DMS53 treated with DMSO at 0.1 percent for 48 hours (cell line): ENCODE measurements at regions not wholly inside any gene's neighbourhood (a gene's known extent, or its start where the extent isn't known, plus 50 kb on each side); places are given as distances from the start of the nearest gene placed in this dataset.
"Not testable (repeated sequence)": the region's sequence is repeated elsewhere in the genome, so short reads cannot be mapped to it uniquely, and the experiment has no call there.

ENCODE experiments used
- DNase-seq: peaks from one replicate; lab custom pipeline; 2025; ENCODE audit not compliant: unreplicated experiment; lab: John Stamatoyannopoulos, UW

DNA sequence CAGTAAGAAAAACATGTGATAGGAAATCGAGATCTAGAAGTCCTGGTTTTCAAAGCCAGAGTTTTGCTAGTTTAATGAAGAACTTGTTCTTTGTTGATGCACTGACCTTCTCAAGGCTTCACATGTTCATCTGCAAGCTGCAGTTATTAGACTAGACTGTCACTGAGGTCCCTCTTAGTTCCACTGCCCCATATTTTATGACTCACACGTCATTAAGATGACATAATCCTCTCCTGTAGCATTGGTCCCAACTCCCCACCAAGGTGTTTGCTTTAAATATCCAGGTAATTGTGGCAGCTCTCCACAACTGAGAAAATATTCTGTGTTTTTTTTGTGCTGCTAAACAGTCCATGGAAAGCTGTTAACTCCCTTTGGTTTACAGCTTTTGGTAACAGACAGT, 149.7 kb downstream of the MREG start:
- DNase-seq = peak; percentile 35

DNA sequence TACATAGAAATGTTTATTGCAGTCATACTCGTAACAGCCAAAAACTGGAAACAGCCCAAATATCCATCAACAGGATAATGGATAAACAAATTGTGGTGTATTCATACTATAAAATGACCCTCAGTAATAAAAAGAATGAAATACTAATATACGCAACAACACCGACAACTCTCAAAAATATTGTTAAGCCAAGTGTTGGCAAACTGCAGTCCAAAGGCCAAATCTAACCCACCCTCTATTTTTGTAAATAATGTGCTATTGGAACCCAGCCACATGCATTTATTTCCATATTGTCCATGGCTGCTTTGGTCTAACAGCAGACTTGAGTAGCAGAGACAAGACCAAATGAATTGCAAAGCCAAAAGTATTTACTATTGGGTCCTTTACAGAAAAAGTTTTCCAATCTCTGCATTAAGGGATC, 151.0 kb downstream of the MREG start:
- no peak for DNase-seq

DNA sequence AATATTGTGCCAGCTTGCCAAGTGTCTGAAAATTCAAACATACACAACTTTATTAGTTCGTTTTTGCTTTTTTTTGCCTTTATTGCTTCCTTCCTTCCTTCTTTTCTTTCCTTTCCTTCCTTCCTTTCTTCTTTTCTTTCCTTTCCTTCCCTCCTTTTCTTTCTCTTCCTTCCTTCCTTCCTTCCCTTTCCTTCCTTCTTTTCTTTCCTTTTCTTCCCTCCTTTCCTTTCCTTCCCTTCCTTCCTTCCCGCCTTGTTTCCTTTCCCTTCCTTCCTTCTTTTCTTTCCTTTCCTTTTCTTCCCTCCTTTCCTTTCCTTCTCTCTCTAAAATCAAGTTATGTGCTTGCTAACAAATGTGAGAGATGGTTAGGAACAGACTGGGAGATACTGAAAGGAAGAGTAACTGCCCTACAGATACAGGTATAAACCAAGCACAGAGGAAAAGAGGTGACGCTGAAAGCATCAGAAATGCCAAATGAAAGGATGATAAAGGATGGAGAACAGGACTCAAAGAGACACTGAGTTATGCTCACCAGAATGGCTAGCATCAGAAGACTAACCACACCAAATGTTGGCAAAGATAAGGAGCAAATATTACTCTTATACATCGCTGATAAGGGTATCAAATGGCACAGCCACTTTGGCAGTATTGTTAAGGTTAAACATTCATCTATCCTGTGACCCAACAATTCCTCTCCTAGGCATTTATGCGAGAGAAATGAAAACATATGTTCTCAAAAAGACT, 151.6 kb downstream of the MREG start:
- DNase-seq = no peak

DNA sequence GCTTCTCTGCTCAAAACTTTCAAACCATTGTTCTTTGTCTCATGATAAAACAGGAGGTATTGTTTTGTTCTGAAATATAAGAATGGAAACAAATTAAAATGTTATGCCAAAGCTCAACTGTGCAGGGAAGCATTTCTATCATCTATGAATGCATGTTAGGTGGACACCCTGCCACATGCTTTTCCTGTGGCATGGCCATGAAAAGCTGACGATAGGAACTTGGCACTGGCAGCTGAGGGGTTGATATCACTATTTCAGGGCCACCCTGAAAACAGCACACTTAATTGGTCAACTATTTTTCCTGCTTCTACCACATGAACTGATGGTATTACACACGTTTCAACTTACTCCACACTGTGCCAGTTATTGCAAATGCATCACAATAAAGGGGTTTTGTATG, 157.3 kb downstream of the MREG start:
- no peak for DNase-seq

DNA sequence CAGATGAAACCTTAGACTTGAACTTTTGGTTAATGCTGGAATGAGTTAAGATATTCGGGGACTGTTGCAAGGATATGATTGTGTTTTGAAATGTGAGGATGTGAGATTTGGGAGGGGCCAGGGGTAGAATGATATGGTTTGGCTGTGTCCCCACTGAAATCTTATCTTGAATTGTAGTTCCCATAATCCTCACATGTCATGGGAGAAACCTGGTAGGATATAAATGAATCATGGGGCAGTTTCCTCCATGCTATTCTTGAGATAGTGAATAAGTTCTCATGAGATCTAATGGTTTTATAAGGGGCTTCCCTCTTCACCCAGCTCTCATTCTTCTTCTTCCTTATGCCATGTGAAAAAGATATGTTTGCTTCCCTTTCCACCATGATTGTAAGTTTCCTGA, 158.0 kb downstream of the MREG start:
- not testable (repeated sequence) for DNase-seq

DNA sequence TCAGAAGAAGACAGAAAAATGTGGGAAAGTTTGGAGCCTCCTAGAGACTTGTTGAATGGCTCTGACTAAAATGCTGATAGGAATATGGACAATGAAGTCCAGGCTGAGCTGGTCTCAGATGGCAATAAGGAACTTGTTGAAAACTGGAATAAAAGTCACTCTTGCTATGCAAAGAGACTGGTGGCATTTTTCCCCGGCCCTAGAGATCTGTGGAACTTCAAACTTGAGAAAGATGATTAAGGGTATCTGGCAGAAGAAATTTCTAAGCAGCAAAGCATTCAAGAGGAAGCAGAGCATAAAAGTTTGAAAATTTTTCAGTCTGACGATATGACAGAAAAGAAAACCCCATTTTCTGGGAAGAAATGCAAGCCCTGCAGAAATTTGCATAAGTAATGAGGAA, 159.3 kb downstream of the MREG start:
- no peak for DNase-seq

DNA sequence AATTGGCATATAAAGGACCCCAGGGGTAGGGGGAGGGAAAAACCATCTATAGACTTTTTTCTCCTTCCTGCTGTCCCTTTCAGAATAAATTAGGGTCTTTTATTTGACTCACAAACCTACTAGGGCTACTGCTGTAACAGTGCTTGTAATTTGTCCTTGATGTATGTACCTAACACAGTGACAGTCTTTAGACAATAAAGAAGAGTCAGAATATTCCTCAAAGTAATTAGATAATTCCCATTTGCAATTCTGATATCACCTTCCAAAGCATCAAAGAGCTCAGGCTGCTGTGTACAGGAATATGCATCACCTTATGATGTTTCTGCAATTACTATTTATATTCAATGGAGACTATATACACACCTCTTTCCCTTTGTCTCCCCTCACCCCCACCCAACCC, 161.7 kb downstream of the MREG start:
- DNase-seq = no peak

DNA sequence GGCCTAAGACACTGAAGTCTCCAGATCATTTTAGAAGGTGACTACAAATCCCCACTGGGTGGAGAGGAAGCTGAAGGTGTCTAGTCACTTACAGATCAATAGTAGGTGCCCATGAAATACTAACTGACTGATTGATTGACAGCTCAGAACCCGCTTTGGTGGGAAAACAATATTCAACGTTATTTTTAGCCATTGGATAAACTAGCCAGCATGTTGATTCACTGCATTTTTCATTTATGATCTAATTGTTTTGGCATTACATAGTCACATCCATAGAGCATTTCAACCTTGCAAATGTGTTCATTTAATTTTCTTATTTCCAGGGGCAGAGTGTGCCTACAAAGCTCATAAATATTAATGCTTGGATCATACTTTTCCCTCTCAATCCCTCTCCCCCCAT, 162.3 kb downstream of the MREG start:
- no peak for DNase-seq

DNA sequence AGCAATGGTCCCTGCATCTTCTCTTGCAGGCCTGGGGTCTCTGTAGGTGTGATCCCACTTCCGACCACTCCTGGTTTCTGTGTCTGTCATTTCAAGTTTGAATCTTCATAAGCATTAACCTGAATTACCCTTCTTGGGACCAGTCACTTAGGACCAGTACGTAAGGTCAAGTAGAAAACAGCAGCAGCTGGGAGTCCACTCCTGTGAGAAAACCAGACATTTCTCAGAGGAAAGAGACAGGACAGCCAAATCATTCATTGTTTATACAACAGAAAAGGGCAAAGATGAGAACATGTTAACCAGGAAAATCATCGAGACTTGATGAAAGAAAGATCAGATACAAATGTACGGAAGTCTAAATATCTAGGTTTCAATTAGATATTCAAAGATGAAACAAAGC, 163.0 kb downstream of the MREG start:
- DNase-seq = no peak

DNA sequence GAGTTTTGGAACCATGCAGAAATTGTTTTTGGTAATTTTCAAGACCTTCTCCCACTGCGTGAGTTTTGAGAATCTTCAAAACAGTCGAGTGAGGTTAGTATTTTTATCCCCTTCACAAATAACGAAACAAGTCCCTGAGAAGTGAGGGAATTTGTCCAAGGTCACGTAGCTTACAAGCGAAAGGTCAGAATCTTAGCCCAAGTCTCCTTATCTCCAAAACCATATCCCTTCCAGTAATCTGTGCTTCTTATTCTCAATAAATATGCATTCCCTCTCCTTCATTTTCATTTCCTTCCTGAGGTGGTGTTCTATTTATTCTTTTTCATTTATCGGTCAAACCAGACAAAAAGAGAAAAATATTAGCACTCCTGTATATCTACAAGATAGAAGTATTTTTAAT, 163.6 kb downstream of the MREG start:
- no peak for DNase-seq

DNA sequence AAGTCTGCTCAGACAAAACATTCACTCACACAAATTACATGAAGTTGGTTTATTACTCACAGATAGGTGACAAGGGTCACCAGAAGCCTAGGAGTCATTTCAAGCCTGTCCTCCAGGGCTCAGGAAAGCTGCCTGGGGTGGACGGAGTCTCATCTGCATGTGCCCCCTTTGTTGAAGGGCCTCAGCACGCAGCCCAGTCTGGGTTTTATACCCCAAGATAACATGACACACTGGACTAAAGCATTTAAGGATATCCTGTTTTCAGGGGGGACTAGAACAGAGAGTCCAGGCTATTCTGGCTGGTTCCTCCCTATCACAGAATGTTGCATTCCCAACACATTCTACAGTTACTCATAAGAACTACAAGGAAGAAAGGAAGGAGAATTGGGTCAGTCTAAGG, 164.7 kb downstream of the MREG start:
- no peak for DNase-seq

DNA sequence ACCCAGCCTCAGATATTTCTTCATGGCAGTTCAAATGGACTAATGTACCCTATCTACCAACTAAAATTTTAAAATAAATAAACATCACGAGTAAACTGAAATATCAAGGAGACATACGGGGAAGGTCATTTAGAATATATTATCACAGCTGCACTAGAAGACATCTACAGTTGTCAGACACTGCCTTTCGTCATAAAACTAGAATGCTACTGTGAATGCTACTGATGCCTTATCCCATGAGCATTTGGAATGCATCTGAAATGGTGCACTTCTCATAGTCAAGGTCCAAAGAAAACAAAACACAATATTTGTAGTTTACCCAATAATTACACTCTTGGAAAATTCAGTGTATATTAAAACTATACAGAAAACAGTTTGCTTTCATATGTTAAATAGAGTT, 165.2 kb downstream of the MREG start:
- DNase-seq = no peak

DNA sequence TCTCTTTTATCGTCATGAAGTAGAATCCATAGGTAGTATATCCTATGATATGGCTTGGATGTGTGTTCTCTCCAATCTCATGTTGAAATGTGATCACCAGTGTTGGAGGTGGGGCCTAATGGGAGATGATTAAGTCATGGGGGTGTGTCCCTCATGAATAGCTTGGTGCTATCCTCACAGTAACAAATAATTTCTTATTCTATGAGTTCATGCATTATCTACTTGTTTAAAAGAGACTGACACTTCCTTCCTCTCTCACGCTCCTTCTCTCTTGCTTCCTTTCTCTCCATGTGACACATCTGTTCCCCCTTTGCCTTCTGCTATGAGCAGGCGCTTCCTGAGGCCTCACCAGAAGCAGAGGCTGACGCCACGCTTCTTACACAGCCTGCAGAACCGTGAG, 165.6 kb downstream of the MREG start:
- no peak for DNase-seq

DNA sequence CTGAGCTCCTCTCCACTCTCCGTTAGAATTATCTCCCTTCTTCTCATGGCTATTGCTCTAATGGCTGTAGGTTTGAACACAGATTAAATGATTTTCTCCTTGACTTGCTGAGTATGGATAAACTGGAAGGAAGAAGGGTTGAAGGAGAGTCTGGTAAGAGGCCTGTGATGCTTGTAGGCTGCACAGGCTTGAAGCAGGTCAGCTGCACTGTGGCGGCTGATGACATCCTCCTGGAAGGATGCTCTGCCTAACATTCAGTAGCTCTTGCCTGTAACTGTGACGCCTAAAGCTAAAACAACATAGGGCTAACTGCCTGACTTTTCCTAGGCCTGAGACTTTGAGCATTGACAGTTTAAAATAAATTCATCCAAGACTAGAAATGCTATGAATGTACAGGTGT, 166.3 kb downstream of the MREG start:
- DNase-seq = no peak

DNA sequence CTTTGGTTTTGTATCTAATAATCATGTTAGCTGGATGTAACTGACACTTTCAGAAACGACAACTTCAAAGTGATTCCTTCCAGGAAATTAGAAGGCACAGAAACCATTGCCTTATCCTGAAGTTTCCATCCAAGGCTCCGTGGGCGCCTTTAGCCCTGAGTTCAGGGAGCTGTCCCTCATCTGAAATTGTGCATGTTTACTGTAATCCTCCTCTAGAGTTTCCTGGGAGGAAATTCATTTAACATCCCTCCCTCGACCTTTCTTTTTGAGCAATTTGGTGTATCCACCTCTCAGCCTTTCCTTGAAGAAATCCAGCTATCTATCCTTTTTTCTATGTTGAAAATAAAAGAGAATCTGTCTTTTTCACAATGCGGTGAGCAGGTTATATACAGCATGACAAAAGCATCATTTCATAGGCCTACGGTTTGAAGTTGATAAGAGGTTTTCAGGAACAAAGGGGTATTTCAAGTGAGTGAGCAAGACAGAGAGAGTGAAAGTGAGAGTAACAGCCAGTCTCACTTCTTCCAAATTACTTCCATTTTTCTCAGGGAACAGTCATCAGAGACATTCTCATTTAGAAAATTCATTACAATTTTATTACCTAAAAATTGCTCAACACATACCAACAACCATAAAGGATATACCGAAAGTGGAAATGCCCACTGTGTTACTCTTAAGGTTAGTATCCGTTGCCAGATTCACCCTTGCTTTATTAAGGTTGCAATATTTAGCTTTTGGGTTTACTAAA, 167.3 kb downstream of the MREG start:
- no peak for DNase-seq

DNA sequence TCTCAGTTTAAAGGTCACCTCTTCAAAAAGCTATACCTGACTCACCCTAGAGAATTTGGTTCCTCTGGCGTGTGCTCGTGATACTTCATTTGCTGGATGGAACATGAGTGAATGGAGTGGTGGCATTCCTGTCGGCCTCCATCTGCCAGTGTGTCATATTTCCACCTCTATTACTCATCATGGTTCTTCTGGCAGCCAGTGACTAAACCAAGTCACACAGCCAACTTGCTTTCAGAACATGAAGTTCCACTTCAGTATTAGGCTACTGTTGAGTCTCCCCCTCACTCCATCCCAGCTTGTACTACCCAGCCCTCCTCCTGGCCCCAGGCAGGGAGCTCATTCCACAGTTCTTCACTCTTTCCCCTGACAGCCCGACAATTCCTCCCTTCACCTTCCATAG, 169.8 kb downstream of the MREG start:
- DNase-seq = no peak

DNA sequence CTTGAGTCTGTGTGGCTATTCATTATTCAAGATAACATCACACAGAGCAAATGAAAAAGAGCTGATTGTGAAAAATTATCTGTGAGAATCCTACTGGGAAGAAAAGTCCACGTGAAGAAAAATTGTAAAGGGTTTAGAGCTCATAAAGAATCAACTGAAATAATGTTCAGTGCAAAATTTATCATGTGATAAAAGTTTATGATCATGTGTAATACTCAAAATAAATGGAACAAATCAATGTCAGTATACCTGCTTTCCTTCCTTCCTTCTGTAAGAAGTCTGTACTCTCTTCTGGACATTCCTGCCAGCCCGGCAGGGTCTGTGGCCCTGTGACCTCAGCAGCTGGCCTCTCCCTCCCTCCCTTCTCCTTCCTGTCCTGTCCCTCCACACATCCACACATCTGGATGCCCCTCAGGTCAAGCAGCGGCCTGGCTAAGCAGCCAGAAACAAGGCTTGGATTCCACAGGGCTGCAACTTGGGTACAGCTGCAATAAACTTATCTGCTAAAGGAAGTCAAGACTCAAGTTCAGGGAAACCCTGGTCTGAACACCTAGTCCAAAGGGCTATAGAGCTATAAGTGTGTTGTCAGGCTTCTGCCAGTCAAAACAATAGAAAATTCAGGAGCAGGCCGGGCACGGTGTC, 172.1 kb downstream of the MREG start:
- DNase-seq = no peak

DNA sequence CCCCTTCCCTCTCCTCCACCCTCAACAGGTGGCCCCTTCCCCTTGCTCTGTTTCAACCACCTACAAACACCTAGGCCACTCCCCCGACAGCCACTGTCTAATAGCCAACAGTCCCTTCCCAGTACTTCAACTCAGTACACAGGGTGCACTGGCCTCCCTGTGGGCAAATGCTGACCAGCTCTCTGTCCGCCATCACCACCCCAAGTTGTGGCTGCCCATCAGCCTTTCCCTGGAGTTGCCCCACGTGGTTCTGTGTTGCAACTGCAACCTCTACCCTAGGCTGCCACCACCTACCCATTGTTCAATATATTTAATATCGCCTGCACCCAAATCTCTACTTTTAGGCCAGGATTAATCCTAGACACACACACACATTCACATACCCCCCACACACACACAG, 173.5 kb downstream of the MREG start:
- no peak for DNase-seq

DNA sequence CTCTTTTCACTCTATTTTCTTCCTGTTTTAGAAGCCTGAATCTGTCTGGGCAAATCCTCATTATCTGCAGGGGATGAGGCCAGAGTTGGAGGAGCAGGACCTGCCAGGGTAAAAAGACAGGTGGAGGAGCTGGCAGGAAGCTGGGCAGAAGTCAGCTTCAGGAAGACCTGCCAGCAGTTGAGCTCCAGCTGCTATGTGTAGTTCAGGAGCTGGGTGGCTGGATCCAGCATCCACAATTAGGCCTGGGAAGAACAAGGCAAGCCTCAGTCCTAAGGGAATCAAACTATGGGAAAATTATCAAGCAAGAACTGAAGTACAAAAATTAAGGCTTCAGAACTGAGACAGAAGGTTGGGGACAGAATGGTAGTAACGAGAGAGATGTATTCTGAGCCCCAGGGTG, 174.0 kb downstream of the MREG start:
- no peak for DNase-seq

DNA sequence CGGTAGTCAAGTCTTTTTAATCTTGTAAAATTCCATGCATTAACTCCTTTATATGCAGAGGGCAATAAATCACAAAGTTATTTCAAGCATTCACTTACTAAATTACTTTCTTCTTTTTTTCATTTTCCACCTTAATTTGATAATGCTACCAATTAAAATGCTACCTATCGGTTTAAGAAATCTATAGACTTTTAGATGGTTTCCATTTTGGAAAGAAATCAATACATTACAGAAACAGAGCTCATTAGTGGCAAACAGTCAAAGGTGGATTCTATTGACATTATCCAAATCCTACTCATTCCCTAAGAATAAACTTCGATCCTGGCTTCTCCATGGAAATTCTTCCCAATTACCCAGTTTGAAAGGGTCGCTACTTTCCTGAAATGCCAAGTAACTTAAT, 176.5 kb downstream of the MREG start:
- DNase-seq = no peak

DNA sequence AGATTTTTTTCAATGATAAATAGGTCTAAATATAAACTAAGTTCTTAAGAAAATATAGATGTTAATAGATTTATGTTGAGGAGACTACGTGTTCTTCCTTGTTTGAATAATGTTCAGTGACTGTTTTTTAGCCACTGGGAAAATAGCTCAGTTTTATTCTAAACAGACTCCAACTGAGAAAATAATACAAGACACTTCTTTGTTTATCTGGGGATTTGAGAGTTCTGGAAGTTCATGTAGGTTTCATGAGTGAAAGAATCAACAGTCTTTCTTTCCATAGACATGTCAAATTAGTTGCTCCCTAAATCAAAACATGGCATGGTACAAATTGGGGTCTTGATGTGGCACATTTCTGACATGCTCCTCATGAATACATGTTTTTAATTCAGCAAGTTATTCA, 177.7 kb downstream of the MREG start:
- DNase-seq = no peak

DNA sequence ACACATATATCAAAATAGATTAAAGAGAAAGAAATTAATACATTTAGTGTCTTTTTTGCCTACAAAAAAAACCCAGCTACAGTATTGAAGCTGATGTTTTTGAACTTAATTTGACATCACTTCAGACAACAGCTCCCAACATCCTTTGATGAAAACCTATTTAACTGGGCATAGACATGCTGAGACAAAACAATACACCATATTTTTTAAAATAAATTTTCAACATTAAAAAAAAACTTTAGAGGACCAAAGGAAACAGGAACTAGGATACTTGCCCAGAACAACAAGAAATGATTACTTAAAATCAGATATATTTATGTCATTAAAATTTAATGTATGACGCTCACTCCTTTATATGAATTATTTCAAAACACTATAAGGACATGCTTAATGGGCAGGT, 178.1 kb downstream of the MREG start:
- no peak for DNase-seq
